Stimulated activated CD4-positive, alpha-beta T cell treated with anti-CD3 and anti-CD28 coated beads, Interleukin-1b, Interleukin-23, amount 100 ng/mL, for 1 hour (primary cell): ENCODE measurements at regions not wholly inside any gene's neighbourhood (a gene's known extent, or its start where the extent isn't known, plus 50 kb on each side); places are given as distances from the start of the nearest gene placed in this dataset.
A peak's percentile ranks its signal among the peaks of the same experiment; 100 is the strongest.

Experiments
- DNase-seq, 2 donors: peaks; one replicate each; pipeline ENCODE4 v3.0.0-alpha.2; 2020; ENCODE audit warnings: low read depth in 2 of 2

DNA sequence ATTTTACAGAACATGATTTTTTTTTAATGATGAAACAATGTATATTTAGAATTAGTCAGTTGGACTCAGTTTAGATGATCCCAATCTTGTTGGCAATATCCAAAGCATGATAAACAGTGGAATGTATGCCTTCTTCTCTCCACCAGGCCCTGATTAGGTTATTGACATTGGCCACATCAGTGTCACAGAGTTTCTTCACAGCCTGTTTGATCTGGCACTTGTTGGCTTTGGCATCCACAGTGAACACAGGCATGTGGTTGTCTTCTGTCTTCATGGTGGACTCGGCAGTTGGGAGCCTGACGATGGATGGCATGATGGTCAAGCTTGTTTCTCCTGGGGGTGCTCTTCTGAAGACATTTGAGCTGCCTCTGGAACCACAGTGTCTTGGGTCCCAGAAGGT is 317.5 kb downstream of the PMP22 start:
- DNase-seq = no peak

DNA sequence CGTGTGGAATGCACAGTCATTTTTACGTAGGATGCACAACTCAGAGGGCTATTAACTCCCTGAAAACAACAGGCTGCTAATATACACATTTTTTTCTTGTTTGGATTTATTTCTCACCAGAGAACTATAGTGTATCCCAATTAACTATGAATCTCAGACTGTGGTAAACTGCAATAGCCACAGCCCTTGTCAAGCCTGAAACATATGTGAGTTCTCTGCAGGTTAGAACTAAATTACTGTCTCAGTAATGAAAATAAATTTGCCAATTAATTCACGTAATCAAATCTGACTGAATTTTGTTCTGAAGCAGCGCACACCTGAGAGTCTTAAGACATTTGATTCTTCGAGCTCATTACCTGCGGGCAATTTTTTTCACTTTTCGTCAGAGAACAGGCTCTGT is 318.6 kb downstream of the PMP22 start:
- DNase-seq = no peak

DNA sequence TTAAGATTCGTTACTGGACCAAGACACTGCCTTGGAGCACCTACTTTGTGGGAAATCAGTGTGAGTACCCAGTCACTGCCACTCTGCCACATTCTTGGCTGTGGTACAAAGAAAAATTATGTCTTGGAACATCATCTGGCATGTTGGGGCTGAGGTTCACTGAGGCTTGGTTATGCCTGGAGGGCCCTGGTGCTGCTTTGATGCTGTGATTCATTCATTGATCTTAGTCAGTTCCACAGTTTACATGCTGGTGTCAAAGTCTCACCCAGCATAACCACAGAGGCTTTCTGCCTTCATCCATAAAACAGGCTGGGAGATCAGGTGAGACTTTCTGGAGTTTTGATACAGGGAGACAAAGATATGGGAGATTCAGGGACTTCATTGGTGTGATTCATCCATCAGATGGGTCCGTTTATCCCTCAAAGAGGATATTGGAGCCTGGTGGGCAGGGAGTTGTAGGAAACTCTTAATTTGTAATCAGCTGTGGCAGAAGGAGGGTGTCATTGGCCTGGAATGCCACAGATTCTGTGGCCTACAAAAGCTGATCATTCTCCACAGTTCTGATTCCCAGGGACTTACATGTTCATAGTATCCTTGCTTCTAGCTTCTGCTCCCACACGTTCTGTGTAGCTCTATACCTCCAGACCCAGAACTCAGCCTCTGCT is 322.5 kb downstream of the PMP22 start:
- no peak for DNase-seq

DNA sequence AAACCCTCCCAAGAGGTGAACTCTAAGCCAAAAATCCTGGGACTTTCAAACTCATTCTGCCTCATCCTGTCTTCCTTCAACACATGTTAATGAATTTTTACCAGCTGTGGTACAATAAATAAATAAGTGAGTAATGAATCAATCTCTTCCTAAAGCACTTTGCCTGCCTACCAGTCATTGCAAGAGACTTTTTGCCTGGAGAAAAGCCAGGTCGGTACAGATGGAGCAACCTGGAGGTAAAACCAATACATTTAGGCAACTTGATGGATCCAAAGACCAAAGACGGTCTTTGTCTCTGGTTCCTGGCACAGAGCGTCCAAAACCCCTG is 324.2 kb downstream of the PMP22 start:
- no peak for DNase-seq

DNA sequence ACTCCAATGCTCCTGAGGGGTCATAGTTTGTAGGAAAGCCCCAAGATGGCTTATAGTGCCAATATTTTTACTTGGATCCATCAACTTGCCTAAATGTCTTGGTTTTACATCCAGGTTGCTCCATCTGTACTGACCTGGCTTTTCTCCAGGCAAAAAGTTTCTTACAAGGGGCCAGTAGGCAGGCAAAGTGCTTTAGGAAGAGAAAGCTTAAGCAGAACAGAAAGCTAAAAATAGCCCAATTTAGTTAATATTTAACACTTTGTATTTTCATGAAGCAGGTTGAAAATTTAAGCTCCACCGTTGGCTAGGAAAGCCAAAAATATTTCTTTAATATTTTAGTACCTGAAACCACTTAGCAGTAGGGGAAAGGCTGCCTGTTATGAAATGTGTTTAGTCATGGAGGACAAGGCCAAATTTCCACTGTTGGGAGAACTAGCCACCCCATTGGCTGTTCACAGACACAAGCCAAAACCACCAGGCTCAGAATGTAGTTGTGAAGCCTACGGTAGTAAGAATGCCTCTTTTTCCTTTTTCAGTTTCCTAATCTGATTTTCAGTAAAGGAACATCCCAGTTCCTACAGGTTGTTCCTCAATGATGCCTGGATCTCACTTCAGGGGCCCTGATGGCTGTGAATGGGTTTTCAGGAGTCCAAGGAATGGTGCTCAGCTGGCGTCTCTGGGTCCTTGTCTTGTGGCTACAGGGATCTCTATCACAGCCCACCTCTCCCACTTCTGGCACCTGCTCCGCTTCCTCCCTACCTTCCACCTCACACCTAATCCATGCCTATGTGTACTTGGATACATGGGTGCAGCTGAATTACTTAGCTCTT is 324.8 kb downstream of the PMP22 start:
- DNase-seq = no peak

DNA sequence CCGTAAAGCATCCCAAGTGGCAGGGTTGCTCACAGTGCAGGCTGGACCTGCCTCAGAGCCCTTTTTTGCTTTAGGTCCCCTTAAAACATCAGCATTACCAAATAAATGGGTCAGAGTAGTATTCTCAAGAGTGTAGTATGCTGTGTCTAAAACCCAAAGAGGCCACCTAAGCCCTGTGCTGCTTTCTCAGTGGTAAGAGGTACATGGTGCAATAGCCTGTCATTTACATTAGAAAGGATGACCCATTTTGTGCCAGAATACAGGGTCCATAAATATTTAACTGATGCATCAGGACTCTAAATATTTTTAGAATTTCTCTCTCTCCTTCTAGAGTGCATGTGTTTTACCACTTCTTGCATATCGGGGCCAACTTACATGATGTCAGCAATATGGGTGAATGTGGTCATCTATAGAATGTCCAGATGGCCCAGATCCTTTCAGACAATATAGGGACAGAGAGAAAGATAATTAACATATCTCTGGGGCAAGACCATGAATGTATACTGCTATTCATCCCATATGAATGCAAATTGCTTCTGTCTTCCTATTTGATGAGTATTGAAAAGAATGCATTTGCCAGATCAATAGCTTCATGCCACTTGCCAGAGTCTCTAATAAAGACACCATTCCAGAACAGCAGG is 329.2 kb downstream of the PMP22 start:
- no peak for DNase-seq

DNA sequence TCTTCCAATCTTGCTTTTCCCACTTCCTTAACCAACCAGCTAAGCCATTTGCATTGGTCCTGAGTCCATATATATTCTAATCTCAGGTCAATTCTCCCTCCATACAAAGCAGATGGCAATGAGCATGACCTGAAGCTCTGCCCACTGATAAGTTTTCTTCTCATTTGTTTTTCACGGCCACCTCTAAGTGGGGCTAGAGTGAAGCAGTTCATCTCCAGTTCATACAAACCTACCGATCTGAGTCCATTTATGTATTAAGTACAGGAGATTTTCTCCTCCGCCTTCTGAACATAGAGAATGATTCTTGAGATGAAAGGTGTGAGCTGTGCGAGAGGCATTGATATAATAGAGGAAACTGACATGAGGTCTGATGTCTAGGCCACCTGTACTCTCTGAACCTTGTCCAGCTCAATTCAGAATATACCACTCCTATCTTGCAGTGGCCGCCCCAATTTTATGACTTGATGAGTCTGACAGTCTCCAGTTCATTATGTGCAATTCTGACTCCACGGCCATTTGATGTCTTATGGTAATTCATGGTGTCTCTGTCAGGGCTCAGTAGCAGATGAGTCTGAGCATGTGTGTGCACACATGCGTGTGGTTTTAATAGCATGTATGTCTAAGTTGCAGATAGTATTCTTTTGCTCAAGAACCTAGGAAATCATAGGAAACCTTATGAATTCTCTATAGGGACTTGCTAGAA is 329.8 kb downstream of the PMP22 start:
- DNase-seq = no peak

DNA sequence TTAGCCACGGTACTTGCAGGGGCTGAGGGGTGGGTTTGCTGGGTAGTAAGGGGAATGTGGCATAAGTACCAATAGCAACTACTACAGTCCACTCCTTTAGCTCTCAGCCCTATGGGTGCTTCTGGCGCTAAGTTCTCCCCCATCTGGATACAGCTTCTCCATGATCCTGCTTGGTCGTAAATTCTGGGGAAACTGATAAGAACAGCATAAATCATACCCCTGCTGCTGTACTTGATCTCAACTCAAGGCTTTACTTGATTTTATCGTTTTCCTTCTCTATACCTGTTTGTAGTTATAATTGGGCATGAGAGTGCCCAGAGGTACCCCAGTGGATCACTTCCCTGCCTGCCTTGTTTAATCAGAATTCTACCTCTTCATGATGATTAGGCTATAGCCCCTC is 331.4 kb downstream of the PMP22 start:
- no peak for DNase-seq

DNA sequence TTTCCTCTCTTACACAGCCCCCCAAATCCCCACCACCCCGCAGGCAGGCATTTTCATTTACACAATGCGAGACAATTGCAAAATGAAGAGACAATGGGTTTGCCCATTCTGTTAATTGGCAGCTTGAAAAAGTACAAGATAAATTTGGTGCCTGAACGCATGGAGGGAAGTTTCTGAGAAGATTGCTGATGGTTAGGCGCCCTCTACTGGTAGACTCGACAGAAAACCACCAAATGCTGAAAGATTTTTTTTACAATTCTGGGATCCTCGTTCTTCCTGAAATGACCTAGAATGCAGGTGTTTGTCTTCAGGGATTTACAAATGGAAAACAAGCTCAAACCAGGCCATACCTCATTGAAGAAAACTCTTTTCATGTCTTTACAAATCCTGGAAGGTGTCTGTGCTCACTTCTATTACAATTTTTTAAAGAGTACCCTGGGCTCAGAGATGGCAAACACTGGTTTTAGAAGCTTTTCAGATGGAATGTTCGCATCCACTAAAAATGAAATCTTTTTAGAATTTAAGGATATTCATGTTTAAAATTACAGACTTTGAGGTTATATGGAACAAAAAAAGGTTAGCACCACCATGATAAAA is 338.5 kb downstream of the PMP22 start:
- peak; percentile 6 to 11 for DNase-seq

DNA sequence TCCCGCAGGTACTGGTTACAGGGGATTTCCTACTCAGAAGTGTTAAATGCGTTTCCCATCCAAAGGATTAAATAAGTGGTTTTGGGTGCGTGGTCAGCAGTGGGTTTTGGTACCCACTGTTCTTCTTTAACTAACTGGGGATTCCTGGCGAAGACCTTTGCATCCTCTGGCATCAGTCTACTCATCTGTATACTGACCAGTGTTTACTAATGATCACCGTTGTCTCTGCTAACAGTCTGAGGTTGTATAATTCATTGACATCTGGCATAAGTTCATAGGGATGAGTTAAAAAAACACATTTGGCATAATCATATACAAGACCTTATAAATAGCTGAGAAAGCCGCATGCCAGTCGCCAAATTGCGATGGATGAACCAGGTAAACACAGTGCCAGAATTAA is 339.1 kb downstream of the PMP22 start:
- DNase-seq = no peak

DNA sequence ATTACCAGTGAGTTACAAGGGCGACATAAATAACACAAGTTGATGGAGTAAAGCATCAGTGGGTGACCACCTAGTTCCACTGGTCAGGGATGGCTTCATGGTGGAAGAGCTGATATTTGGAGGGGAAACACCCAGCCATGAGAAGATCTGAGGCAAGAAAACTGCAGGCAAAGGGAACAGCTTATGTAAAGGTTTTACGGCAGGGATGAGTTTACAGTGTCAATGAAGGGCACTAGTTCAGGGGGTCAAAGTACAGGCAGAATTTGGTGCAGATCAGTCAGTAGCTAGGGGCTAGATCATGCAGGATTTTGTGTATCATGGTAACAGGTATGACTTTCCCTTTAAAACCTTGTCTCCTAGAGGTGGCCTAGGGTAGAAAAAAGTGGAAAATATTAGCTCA is 339.6 kb downstream of the PMP22 start:
- DNase-seq = no peak

DNA sequence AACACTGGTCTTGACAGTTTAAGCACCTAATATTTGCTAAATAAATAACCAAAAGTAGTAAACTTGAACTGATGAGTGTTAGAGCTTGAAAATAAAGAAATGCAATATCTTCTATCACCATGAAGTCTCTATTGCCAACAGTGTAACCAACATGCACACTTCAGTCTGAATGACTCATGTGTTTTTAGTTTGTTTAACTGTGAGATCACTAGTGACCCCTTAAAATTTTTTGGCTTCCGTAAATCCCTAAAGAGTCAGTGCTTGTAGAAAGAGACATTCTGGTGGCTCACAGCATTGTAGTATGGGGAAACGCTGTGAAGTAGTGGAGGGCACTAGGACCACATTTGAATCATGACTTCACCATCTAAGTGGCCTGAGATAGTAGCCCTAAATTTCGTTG is 341.1 kb downstream of the PMP22 start:
- DNase-seq = no peak

DNA sequence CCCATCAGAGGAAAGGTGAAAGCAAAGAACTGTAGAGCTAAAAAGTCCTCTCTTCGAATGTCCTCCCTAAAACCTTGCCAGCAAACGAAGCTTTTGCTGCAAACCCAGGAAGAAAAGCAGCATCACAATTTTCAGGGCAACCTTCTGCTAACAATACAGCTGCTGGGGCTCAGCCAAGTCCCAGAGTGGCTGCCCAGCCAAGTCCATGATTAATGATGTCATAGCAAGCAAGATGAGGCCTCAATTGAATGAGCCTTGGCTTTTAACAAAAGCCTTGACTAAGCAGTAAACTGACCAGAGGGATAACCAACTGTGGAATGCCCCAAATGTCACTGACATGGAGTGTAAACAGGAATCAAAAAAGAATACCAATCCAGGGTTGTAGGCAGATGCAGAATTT is 342.7 kb downstream of the PMP22 start:
- no peak for DNase-seq

DNA sequence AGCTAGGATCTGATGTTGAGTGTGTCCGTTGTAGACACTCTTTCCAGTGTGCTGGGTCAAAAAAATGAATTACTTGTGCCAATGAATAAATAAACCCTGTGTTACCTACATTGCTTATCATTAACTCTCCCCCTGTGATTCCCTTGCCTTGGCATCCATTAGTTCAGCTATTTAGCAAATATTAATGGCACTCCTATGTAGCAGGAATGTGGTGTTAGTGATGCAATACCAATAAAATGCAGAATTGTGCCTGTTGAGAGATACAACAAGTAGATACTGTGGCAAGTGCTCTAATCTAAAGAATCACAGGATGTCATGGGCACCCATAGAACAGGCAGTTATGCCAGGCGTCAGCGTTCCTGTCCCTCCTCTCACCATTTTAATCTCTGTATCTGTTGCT is 343.2 kb downstream of the PMP22 start:
- no peak for DNase-seq

DNA sequence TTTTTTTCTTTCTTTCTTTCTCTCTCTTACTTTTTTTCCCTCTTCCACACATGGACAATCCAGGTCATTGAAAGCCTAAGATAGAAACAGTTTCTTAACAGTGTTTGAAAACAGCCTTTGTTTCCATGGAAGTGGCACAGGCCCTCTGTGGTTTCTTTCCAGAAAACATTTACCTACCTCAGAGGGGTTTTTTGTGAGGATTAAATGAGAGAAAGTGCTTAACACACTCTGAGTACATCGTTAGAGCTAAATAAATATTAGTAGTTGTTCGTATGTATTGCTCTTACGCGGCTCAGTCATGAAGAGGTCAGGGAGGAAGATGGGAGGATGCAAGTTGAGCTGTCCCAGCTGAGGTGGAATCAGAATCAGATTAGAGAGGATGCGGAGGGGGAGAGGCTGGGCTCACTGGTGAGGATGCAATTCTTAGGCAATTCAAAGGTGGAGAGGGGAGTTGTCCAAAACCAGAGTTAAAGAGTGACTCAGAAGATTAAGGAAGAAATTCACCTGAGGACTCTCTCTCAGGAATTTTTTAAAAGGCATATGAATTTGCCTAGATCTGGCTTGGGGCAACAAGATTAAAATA is 345.4 kb downstream of the PMP22 start:
- no peak for DNase-seq

DNA sequence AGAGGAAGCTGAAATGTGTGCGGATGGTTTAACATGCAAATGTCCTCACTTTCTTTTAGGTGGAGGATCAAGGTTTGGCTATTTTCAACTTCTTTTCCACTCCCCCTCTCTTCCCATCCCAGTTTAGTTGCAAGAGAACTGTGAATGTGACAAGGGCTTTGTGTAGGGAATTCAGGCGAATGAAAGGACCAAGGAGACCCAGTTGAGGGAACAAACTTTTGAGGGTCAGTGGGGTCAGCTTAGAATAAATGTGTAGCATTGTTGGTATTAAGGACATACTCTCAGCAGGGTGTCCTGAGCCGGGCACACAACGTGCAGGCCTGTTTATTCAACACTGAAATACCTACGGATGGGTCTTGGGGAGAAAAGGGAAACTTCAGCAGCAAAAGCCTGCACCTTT is 346.0 kb downstream of the PMP22 start:
- DNase-seq = no peak

DNA sequence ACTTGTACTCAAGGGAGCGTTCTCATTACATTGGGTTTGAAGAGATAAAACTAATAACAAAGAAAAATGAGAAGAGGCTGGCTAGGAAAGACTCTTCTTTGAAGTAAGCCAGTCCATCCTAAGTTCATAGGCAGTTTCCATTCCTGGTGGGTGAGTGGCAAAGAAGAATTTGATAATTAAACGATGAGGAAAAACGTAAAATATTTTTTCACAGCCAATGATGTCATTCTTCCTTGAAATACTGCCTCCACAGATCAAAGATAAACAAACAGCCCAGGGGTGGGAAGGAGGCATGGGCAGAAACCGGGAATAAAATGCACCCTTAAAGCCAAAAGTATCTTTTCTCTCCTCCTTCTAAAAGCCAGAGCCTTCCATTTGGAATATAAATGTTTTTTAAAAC is 346.6 kb downstream of the PMP22 start:
- no peak for DNase-seq

DNA sequence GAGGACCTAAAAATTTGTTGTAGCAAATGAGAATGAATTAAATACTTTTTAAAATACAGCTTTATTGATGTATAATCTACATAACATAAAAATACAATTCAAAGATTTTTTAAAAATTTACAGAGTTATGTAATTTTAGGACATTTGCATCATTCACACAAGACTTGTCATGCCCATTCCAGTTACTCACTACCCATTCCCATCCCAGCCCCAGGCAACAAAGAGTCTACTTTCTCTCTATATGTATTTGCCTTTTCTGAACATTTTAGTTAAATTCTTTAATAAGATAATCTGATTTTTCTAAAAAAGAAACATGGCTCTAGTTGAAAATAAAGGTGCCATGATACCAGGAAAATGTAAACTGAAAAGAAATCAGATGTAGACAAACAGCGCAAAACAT is 354.2 kb downstream of the PMP22 start:
- DNase-seq = no peak

DNA sequence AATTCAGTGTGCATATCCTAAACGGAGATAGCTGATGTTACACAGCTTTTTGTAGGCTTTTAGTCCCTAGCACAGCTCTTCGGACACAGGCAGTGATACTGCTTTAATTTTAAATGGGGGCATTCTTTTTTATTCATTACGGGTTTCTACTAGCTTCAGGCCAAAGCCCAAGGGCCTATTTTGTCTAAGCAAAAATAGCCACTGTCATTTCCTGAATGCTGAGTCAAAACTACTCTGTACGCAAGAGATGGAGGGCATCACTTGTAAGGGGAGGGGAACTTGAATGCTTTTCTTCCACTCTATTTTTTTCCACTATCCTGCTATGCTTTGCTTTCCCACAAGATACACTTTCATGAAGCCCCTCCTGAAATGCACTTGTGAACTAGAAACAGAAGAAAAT is 360.7 kb downstream of the PMP22 start:
- DNase-seq = no peak

DNA sequence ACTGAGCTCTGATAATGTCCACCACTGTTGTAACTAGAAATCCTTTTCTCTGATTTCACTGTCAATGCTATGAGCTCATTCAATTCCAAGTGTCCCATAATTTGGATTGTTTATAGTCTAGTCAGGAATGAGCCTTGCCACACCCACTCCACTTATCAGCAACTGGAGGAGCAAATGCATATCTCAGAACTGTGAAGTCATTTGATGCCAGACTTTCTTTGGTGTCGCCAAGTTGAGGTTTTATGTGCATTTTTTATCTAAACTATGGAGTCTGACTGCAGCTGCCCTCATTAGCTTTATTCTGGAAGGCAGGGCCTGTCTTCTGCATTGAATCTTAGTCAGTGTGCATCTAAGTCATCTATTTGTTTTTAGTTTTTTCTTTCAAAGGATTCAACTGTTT is 361.3 kb downstream of the PMP22 start:
- no peak for DNase-seq

DNA sequence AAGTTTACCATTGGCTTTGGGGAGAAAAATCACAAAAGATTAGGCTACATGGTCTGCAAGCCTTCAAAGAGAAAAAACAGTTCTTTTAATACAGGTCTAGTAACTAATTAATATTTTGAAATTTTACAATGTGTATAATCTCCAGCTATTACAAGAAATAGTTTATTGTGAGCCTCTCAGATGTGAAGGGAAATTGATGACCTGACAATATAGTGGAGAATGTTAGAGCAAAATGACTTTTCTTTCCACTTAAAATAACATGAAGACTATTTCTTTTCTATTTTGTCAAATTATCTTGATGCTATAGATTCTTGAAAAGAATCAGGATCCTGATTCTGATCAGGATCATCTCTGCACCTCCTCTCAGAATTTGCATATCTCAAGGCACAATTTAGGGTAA is 362.3 kb downstream of the PMP22 start:
- DNase-seq = no peak

DNA sequence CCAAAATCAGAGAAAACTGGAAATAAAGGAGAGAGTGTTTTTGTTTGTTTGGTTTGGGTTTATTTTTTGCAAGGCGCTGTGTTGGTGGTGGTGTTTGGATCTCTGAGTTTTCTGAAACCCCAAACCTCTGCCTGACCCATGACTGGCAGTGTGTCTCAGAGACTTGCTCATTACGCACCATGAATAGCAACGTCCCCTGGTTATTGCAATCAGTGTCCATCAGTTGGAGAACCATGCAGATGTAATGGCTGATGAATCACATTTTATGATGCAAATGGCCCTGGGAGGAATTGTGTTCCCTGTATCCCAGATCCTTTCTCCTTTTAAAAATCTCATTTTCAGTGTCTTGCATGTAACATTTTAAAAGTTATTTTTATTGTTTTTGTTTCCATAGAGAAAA is 362.8 kb downstream of the PMP22 start:
- no peak for DNase-seq
